ENCODE measurements at regions not wholly inside any gene's neighbourhood (a gene's known extent, or its start where the extent isn't known, plus 50 kb on each side); places are given as distances from the start of the nearest gene placed in this dataset.

DNA sequence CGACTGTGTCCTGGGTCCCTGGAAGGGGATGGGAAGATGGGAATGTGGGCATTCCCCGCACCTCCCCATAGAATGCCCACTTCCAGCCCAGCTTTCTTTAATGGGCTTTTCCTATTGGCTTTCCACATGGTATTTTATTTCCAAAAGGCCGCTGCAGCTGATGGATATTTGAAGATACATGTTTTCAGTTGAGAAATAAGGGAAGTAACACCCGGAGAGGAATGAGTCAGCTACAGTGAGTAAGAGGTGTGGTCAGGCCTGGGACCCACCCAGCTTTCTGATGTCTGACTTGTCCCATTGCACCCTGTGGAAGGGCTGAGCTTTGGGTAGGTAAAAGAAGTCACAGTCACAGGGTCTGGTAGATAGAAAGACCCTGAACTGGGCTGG lies 476.9 kb downstream of the MIAT start:
- Histone ChIP-seq H3K4me1 (ENCODE audit: insufficient read depth, low read length, severe bottlenecking) (no peaks in the 10 kb centered on the region), H3K79me2 (ENCODE audit: insufficient read depth, low read length) (no peaks in the 10 kb centered on the region), H3K4me3 (ENCODE audit: low read depth, low read length, poor library complexity, severe bottlenecking) (no peak overlapping the region), H3K36me3 (ENCODE audit: insufficient read depth, low read length) (no peaks in the 10 kb centered on the region), H3K9ac (ENCODE audit: low read length) (no peak overlapping the region), H4K20me1 (ENCODE audit: insufficient read depth, low read length) (no peaks in the 10 kb centered on the region), H2AFZ (ENCODE audit: low read length) (no peak overlapping the region), H3K9me3 (ENCODE audit: low read length) (no peaks in the 10 kb centered on the region), H3K27me3 (ENCODE audit: insufficient read depth, low read length) (no peaks in the 10 kb centered on the region), H3K27ac (ENCODE audit: low read depth, low read length, poor library complexity, severe bottlenecking) (no peak overlapping the region), H3K4me2 (ENCODE audit: low read length) (no peak overlapping the region), H3K9me2 (ENCODE audit: low read depth, low read length) (no peaks in the 10 kb centered on the region), H3F3A (ENCODE audit: insufficient read depth, low read length) (no peaks in the 10 kb centered on the region)
- TF ChIP-seq, protein P1, sequence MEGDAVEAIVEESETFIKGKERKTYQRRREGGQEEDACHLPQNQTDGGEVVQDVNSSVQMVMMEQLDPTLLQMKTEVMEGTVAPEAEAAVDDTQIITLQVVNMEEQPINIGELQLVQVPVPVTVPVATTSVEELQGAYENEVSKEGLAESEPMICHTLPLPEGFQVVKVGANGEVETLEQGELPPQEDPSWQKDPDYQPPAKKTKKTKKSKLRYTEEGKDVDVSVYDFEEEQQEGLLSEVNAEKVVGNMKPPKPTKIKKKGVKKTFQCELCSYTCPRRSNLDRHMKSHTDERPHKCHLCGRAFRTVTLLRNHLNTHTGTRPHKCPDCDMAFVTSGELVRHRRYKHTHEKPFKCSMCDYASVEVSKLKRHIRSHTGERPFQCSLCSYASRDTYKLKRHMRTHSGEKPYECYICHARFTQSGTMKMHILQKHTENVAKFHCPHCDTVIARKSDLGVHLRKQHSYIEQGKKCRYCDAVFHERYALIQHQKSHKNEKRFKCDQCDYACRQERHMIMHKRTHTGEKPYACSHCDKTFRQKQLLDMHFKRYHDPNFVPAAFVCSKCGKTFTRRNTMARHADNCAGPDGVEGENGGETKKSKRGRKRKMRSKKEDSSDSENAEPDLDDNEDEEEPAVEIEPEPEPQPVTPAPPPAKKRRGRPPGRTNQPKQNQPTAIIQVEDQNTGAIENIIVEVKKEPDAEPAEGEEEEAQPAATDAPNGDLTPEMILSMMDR (IDR thresholded peaks at IDR 0.05; ENCODE audit: low read length): no peak
- no peak for TF ChIP-seq EZH2 (IDR thresholded peaks at IDR 0.05; ENCODE audit: borderline replicate concordance, low read length)

DNA sequence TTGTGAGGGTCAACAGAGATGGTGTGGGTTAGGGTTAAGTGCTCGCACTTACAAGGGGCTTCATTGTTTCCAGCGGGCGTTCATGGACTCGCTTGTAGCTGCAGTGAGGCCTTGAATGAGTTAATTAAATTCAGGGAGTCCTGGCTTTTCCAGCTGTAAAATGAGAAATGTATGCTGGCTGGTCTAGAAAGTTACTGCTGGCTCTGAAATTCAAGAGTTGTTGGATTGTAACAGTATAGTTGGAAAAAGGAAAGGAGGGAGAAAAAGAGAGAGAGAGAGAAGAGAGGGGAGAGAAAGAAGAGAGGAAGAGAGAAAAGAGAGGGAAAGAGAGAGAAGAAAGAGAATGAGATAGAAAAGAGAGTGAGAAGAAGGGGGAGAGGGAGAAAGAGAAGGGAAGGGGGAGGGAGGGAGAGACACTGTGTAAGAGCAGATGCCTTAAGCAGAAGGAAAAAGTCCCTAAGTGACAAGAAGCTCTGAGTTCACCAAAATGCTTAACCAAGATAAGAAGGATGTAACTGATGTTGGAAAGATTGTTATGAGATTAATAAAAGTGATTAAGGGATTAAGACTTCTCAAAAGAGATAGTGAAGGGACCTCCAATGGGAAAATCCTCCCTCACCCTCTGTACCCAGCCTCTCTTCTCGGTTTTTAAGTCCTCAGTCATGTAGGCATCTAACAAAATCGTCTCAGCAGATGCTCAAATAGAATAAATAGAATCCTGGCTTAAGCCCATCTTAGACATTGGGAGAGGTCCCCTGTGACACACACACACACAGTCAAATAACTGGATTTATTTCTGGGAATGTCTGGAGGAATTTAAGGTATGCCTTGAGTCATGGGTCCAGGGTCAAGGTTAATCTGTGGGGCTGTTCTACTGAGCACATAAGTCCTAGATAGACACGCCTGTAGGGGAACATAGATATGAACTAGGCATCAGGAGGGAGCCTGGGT lies 477.9 kb downstream of the MIAT start:
- no peaks in the 10 kb centered on the region for H4K20me1 ChIP-seq (ENCODE audit: insufficient read depth, low read length)
- TF ChIP-seq, protein P1 (IDR thresholded peaks at IDR 0.05; ENCODE audit: low read length): no peak
- no peak for TF ChIP-seq EZH2 (IDR thresholded peaks at IDR 0.05; ENCODE audit: borderline replicate concordance, low read length)
- no peak overlapping the region for H3K27ac ChIP-seq (ENCODE audit: low read depth, low read length, poor library complexity, severe bottlenecking)

DNA sequence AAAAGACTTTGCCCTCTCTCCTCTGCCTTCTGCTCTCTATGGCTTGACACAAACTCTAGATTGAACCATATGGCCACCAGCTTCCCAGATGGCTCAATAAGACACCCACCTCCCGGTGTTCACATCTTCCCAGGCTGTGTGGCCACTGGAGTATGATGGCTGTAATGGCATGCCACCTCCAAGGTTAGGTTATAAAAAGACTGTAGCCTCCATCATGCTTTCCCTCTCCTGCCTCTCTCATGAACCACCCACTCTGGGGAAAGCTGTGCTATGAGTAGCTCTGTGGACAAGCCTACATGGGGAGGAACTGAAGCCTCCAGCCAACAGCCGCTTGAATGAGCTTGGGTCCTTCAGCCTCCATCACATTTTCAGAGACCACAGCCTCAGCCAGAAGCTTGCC lies 479.2 kb downstream of the MIAT start:
- no peak overlapping the region for H3K9ac ChIP-seq (ENCODE audit: low read length)
- H3K36me3 ChIP-seq (ENCODE audit: insufficient read depth, low read length): no peaks in the 10 kb centered on the region
- H3K79me2 ChIP-seq (ENCODE audit: insufficient read depth, low read length): no peaks in the 10 kb centered on the region
- H3K4me1 ChIP-seq (ENCODE audit: insufficient read depth, low read length, severe bottlenecking): no peaks in the 10 kb centered on the region
- H2AFZ ChIP-seq (ENCODE audit: low read length): no peak overlapping the region
- H3K27ac ChIP-seq (ENCODE audit: low read depth, low read length, poor library complexity, severe bottlenecking): no peak overlapping the region
- no peaks in the 10 kb centered on the region for H3K27me3 ChIP-seq (ENCODE audit: insufficient read depth, low read length)
- no peak overlapping the region for H3K4me3 ChIP-seq (ENCODE audit: low read depth, low read length, poor library complexity, severe bottlenecking)
- H3K4me2 ChIP-seq (ENCODE audit: low read length): no peak overlapping the region
- no peaks in the 10 kb centered on the region for H3K9me2 ChIP-seq (ENCODE audit: low read depth, low read length)
- no peaks in the 10 kb centered on the region for H4K20me1 ChIP-seq (ENCODE audit: insufficient read depth, low read length)
- H3K9me3 ChIP-seq (ENCODE audit: low read length): no peaks in the 10 kb centered on the region
- H3F3A ChIP-seq (ENCODE audit: insufficient read depth, low read length): no peaks in the 10 kb centered on the region
- TF ChIP-seq, protein P1 (IDR thresholded peaks at IDR 0.05; ENCODE audit: low read length): no peak
- TF ChIP-seq EZH2 (IDR thresholded peaks at IDR 0.05; ENCODE audit: borderline replicate concordance, low read length): no peak

More for the DNA sequence above, 477.9 kb downstream of the MIAT start:
- H3F3A ChIP-seq (ENCODE audit: insufficient read depth, low read length): no peaks in the 10 kb centered on the region
- H3K36me3 ChIP-seq (ENCODE audit: insufficient read depth, low read length): no peaks in the 10 kb centered on the region
- no peaks in the 10 kb centered on the region for H3K27me3 ChIP-seq (ENCODE audit: insufficient read depth, low read length)
- no peaks in the 10 kb centered on the region for H3K79me2 ChIP-seq (ENCODE audit: insufficient read depth, low read length)
- H2AFZ ChIP-seq (ENCODE audit: low read length): no peak overlapping the region
- no peak overlapping the region for H3K4me3 ChIP-seq (ENCODE audit: low read depth, low read length, poor library complexity, severe bottlenecking)
- H3K4me2 ChIP-seq (ENCODE audit: low read length): no peak overlapping the region
- no peaks in the 10 kb centered on the region for H3K9me3 ChIP-seq (ENCODE audit: low read length)
- no peaks in the 10 kb centered on the region for H3K4me1 ChIP-seq (ENCODE audit: insufficient read depth, low read length, severe bottlenecking)
- no peaks in the 10 kb centered on the region for H3K9me2 ChIP-seq (ENCODE audit: low read depth, low read length)
- H3K9ac ChIP-seq (ENCODE audit: low read length): no peak overlapping the region

All from OCI-LY1 (cell line).